H1 (cell line): ENCODE measurements at regions not wholly inside any gene's neighbourhood (a gene's known extent, or its start where the extent isn't known, plus 50 kb on each side); places are given as distances from the start of the nearest gene placed in this dataset.

Experiments used
- BACH1 ChIP-seq: IDR thresholded peaks from 2 replicates; pipeline ENCODE4 v1.6.1; 2012; ENCODE audit warnings: low read length, improper control_type of control experiment
- CHD7 ChIP-seq: fragments of 300-600 bp; sonication (generic); IDR thresholded peaks from 2 replicates; pipeline ENCODE4 v1.7.1; 2012; ENCODE audit warnings: low read length, moderate library complexity, mild to moderate bottlenecking, inconsistent platforms; ENCODE audit not compliant: insufficient replicate concordance
- EP300 ChIP-seq, 2 experiments: IDR thresholded peaks; 1 replicate in 1 of 2; 2 replicates in 1 of 2; pipeline ENCODE4 v1.6.1; 2011 to 2012; ENCODE audit warnings: low read depth in 2 of 2, low read length in 2 of 2, mild to moderate bottlenecking in 2 of 2, borderline replicate concordance in 1 of 2, inconsistent platforms in 1 of 2, moderate library complexity in 1 of 2
- SP4 ChIP-seq: IDR thresholded peaks from 2 replicates; pipeline ENCODE4 v1.6.1; 2012; ENCODE audit warnings: low read length, inconsistent platforms
- SUZ12 ChIP-seq: fragments of 200-600 bp; sonication (generic); IDR thresholded peaks from 2 replicates; pipeline ENCODE4 v1.6.1; 2012; ENCODE audit warnings: mild to moderate bottlenecking, inconsistent platforms, low read length, moderate library complexity, mixed read lengths

GRCh38 chr6:8819446-8819845, 384.1 kb upstream of the SLC35B3 start (continued):
- TF ChIP-seq CHD7 (no peak), EP300 (IDR thresholded peaks at IDR 0.05; ENCODE audit: borderline replicate concordance in 1 of 2, low read depth in 2 of 2, low read length in 2 of 2) (no peak), SP4 (no peak), BACH1 (no peak), SUZ12 (no peak)
